Choroid plexus epithelial cell (primary cell): ENCODE measurements at regions not wholly inside any gene's neighbourhood (a gene's known extent, or its start where the extent isn't known, plus 50 kb on each side); places are given as distances from the start of the nearest gene placed in this dataset.
"Not testable (repeated sequence)": the region's sequence is repeated elsewhere in the genome, so short reads cannot be mapped to it uniquely, and the experiment has no call there.

ENCODE experiments used
- DNase-seq: peaks from one replicate; pipeline ENCODE4 v3.0.0-alpha.2; 2010; ENCODE audit warnings: low read depth
- H3K4me3 ChIP-seq: 2 replicates; pipeline ENCODE4 v1.5.1; 2011; ENCODE audit warnings: low read depth, mild to moderate bottlenecking, control low read depth, low read length, moderate library complexity
- TF ChIP-seq, protein P1 (sequence below): conservative IDR thresholded peaks from 2 replicates; pipeline ENCODE4 v1.5.1; 2011; ENCODE audit warnings: low read depth, mild to moderate bottlenecking, control low read depth, inconsistent platforms, low read length, moderate library complexity

DNA sequence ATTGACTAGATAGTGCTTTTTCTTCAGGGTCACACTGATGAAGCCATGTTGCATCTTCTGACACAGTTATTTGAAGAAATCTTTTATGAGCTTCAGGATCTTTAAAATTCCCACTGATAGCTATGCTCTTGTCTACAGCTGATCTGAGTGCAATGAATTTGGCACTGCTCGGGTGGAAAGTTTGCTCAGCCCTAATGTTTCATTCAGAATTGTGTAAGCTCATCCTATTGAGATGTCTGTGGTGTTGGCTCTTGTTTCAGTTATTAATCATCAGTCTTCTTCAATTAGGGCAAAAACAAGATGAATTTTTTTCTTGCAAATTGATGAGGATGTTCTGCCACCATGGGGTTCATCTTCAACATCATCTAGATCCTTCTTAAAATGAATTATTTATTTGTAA is 1387.0 kb upstream of the RAG2 start:
- DNase-seq: no peak
- TF ChIP-seq, protein P1, sequence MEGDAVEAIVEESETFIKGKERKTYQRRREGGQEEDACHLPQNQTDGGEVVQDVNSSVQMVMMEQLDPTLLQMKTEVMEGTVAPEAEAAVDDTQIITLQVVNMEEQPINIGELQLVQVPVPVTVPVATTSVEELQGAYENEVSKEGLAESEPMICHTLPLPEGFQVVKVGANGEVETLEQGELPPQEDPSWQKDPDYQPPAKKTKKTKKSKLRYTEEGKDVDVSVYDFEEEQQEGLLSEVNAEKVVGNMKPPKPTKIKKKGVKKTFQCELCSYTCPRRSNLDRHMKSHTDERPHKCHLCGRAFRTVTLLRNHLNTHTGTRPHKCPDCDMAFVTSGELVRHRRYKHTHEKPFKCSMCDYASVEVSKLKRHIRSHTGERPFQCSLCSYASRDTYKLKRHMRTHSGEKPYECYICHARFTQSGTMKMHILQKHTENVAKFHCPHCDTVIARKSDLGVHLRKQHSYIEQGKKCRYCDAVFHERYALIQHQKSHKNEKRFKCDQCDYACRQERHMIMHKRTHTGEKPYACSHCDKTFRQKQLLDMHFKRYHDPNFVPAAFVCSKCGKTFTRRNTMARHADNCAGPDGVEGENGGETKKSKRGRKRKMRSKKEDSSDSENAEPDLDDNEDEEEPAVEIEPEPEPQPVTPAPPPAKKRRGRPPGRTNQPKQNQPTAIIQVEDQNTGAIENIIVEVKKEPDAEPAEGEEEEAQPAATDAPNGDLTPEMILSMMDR: no peak
- no peak overlapping the region for H3K4me3 ChIP-seq

DNA sequence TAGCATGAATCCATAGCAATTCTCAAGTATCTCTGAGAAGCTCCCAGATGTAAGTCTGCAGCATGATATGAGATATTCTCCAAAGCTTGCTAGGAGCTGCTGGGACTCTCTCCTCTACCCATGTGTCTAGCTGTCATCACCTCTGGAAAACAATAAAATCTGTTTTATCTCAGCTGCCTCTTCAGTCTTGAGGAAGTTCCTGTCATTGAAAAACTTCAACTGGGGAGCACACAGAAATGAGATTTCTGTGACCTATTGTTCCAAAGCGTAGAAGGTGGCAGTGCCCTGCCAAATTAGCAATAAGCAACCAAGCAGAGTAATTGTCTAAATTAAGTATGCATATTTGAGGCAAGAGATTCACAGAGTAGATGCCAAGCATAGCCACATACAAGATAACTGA is 1380.6 kb upstream of the RAG2 start:
- TF ChIP-seq, protein P1: no peak
- H3K4me3 ChIP-seq: no peak overlapping the region
- DNase-seq: peak; percentile 70

DNA sequence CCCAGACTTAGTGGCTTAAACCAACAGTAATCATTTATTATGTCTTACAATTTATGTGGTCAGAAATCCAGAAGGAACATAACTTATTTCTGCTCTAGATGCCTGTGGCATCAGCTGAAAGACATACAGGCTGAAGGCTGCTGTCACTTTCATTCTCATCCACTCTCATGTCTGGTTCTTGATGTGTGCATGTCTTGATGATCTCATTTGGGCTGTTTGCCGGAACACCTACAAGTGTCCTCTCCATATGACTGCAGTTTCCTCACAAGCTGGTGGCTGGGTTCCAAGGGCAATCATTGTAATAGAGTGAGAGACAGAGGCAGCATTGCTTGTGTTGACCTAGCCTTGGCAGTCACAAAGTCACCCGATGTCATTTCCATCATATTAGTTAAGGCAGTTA is 1375.9 kb upstream of the RAG2 start:
- DNase-seq: peak; percentile 73
- TF ChIP-seq, protein P1: no peak
- H3K4me3 ChIP-seq: no peak overlapping the region

DNA sequence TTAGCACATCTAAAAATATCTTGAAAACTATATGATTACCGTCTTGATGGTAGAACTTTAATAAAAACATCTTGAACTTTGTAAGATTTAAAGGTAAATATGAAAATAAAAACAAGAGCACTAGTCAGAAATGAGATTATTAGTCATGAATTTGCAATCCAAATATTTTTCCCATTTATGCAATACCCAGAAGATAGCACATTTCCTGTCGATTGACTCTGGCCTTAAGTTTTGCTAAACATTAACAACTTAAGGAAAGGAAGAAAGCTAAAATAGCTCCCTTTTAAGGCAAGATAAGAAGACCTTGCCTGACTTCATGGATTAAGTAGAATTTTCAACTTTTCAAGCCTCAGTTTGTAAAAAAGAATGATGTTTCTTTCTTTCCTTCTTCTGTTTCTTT is 1374.7 kb upstream of the RAG2 start:
- TF ChIP-seq, protein P1: no peak
- H3K4me3 ChIP-seq: no peak overlapping the region
- peak; percentile 77 for DNase-seq

DNA sequence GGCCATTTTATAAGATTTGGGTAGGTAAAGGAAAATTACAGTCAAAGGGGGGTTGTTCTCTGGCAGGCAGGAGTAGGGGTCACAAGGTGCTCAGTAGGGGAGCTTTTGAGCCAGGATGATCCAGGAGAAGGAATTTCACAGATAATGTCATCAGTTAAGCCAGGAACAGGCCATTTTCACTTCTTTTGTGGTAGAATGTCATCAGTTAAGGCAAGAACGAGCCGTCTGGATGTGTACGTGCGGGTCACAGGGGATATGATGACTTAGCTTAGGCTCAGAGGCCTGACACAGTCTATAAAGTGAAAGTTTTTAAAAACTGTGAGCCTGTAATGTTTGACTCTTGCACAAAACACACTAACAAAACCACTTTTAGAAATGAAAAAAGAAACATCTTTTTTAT is 1371.3 kb upstream of the RAG2 start:
- not testable (repeated sequence) for H3K4me3 ChIP-seq, DNase-seq

DNA sequence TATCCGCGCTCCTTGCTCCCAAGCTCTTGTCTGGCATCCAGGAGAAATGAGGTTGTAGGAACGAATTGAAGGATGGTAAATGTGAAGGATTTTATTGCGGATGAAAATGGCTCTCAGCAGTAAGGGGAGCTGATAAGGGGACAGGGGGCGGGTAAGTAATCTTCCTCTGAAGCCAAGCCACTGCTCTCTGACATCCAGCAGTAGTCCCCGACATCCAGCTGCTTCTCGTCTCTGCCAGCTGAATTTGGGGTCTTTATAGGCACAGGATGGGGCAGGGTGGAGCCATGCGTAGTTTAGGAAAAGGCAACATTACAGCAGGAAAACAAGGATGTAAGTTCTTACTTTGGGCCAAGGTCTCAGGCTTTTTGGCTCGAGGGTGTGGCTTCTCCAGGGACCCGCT is 1370.1 kb upstream of the RAG2 start:
- no peak overlapping the region for H3K4me3 ChIP-seq
- no peak for DNase-seq
- TF ChIP-seq, protein P1: no peak

DNA sequence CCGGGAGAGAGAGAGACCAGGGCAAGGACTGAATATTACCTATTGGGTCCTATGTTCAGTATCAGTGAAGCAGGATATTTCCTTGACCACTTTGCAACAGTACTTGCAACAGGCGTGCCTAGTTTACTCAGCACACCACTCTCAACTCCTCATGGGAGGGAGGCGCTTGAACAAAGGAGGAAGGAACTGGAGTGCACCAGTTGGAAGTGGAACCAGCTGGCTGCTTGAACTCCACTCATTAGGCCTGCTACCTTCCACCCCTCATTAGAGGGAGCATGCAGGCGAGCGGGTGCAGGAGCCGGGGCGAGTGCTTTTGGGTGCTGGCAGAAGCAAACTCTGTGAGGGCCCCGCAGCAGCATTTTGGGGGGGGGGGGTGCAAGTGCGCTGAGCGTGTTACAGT is 1369.6 kb upstream of the RAG2 start:
- no peak overlapping the region for H3K4me3 ChIP-seq
- no peak for DNase-seq
- TF ChIP-seq, protein P1: no peak

DNA sequence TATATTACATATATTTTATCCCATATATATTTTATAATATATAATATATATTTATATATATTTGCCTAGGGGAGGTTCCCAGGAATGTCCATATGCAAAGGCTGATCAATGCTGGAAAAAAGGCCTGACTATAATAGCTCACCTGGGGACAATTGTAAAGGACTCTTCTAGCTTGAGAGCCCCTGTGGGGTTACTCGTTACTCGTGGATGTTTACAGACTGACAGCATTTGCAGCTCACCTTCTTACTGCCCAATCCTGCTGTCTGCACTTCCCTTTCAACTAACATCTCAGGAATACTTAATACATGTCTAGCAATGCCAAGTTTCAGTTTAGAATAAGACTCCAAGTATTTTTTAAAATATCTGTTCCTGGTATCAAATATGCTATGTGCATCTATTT is 1365.4 kb upstream of the RAG2 start:
- TF ChIP-seq, protein P1: no peak
- no peak overlapping the region for H3K4me3 ChIP-seq
- DNase-seq: no peak
